CD14-positive monocyte (primary cell): ENCODE measurements at regions not wholly inside any gene's neighbourhood (a gene's known extent, or its start where the extent isn't known, plus 50 kb on each side); places are given as distances from the start of the nearest gene placed in this dataset.

ENCODE experiments used
- DNase-seq, 3 donors: peaks; one replicate each; pipeline ENCODE4 v3.0.0-alpha.2; 2011 to 2022
- H2AFZ ChIP-seq: 2 replicates; pipeline ENCODE4 v1.6.0; 2012; ENCODE audit warnings: mild to moderate bottlenecking, low read depth, low read length, inconsistent platforms; ENCODE audit not compliant: insufficient read depth, poor library complexity, severe bottlenecking
- H3K27ac ChIP-seq, 2 donors: 1 replicate in 1 of 2; 2 replicates in 1 of 2; pipeline ENCODE4 v1.5.1; 2012 to 2013; ENCODE audit warnings: low read length in 2 of 2, control low read depth in 1 of 2, inconsistent platforms in 1 of 2, low read depth in 1 of 2, mild to moderate bottlenecking in 1 of 2
- H3K27me3 ChIP-seq, 2 donors: one replicate each; pipeline versions ENCODE4 v1.6.0 to v1.6.1; 2011 to 2013; ENCODE audit warnings: low read length in 2 of 2; ENCODE audit not compliant: control insufficient read depth in 2 of 2, insufficient read depth in 2 of 2
- H3K36me3 ChIP-seq, 2 donors: replicated peaks in 1 of 2; 1 replicate in 1 of 2; 2 replicates in 1 of 2; pipeline versions ENCODE4 v1.5.1 to v1.6.1; 2012 to 2013; ENCODE audit warnings: low read length in 2 of 2, control low read depth in 1 of 2, inconsistent platforms in 1 of 2, mild to moderate bottlenecking in 1 of 2; ENCODE audit not compliant: insufficient read depth in 2 of 2, control insufficient read depth in 1 of 2
- H3K4me1 ChIP-seq, 2 donors: 1 replicate in 1 of 2; 2 replicates in 1 of 2; pipeline versions ENCODE4 v1.5.1 to v1.6.1; 2012 to 2013; ENCODE audit warnings: low read length in 2 of 2, control low read depth in 1 of 2, inconsistent platforms in 1 of 2, mild to moderate bottlenecking in 1 of 2, moderate library complexity in 1 of 2; ENCODE audit not compliant: insufficient read depth in 2 of 2, control insufficient read depth in 1 of 2
- H3K4me2 ChIP-seq: replicated peaks from 2 replicates; pipeline ENCODE3; 2012; ENCODE audit warnings: low read length, moderate library complexity, mild to moderate bottlenecking; ENCODE audit not compliant: poor library complexity, severe bottlenecking; ENCODE audit errors: extremely low read depth
- H3K4me3 ChIP-seq, 3 experiments: fragments of 200-600 bp in 1 of 3; sonication (generic) in 1 of 3; replicated peaks in 1 of 3; 1 replicate in 2 of 3; 2 replicates in 1 of 3; pipeline ENCODE4 v1.5.1; 2011 to 2013; ENCODE audit warnings: low read length in 3 of 3, mild to moderate bottlenecking in 3 of 3, control low read depth in 2 of 3, low read depth in 2 of 3, inconsistent platforms in 1 of 3, moderate library complexity in 1 of 3
- H3K79me2 ChIP-seq: 2 replicates; pipeline ENCODE4 v1.6.0; 2012; ENCODE audit warnings: mild to moderate bottlenecking, control low read depth, inconsistent platforms, low read length, moderate library complexity; ENCODE audit not compliant: insufficient read depth
- H3K9ac ChIP-seq: 2 replicates; pipeline ENCODE4 v1.6.0; 2017; ENCODE audit warnings: low read length, mild to moderate bottlenecking; ENCODE audit not compliant: insufficient read depth, poor library complexity, severe bottlenecking
- H3K9me3 ChIP-seq, 2 donors: replicated peaks in 1 of 2; 1 replicate in 1 of 2; 2 replicates in 1 of 2; pipeline versions ENCODE4 v1.5.1 to v1.6.1; 2012 to 2013; ENCODE audit warnings: low read length in 2 of 2, control low read depth in 1 of 2; ENCODE audit not compliant: control insufficient read depth in 1 of 2, insufficient read depth in 1 of 2
- H4K20me1 ChIP-seq: 2 replicates; pipeline ENCODE4 v1.6.0; 2012; ENCODE audit warnings: mild to moderate bottlenecking, low read length, control low read depth, moderate library complexity; ENCODE audit not compliant: insufficient read depth
- H3K27ac Mint-ChIP-seq, 7 donors: one replicate each; pipeline ENCODE4 v1.8.0; 2020; ENCODE audit warnings: mild to moderate bottlenecking in 7 of 7, mixed read lengths in 7 of 7, moderate library complexity in 6 of 7, inconsistent platforms in 2 of 7
- H3K27me3 Mint-ChIP-seq, 3 donors: one replicate each; pipeline ENCODE4 v1.8.0; 2021 to 2022; ENCODE audit warnings: low read depth in 3 of 3, mild to moderate bottlenecking in 3 of 3, mixed read lengths in 3 of 3, moderate library complexity in 3 of 3, inconsistent platforms in 1 of 3
- H3K36me3 Mint-ChIP-seq, 2 donors: one replicate each; pipeline ENCODE4 v1.8.0; 2020; ENCODE audit warnings: mixed read lengths in 2 of 2, inconsistent platforms in 1 of 2, mild to moderate bottlenecking in 1 of 2
- H3K4me1 Mint-ChIP-seq: one replicate; pipeline ENCODE4 v1.8.0; 2020; ENCODE audit warnings: mild to moderate bottlenecking, mixed read lengths
- H3K4me3 Mint-ChIP-seq, 2 donors: one replicate each; pipeline ENCODE4 v1.8.0; 2020; ENCODE audit warnings: mild to moderate bottlenecking in 2 of 2, mixed read lengths in 2 of 2, moderate library complexity in 1 of 2
- H3K9me3 Mint-ChIP-seq, 7 donors: one replicate each; pipeline ENCODE4 v1.8.0; 2020 to 2022; ENCODE audit warnings: mixed read lengths in 7 of 7, mild to moderate bottlenecking in 6 of 7, moderate library complexity in 6 of 7, inconsistent platforms in 2 of 7
- CTCF ChIP-seq: fragments of 200-600 bp; IDR thresholded peaks from one replicate; pipeline ENCODE4 v1.8.0; 2022; ENCODE audit warnings: antibody characterized with exemption, mild to moderate bottlenecking
- WGBS: methylation state at CpG from one replicate; pipeline ENCODE4 v1.1.5; 2013; ENCODE audit warnings: missing lambda C conversion rate; ENCODE audit not compliant: insufficient coverage; 5-methylcytosine and 5-hydroxymethylcytosine counted together
- intact Hi-C, 2 donors: fragments of 100-400 bp; cut with micrococcal nuclease; formaldehyde crosslinking; loops; one replicate each; pipeline versions ENCODE4 v1.15.0 to v1.15.1; 2023

GRCh38 chr14:66109426-66109825 is 376.7 kb upstream of the CCDC196 start:
- Mint-ChIP-seq H3K27me3 (peaks cover 0 to 2% (median 0%) of the 10 kb centered on the region in 3 donors), H3K4me3 (no peak overlapping the region), H3K36me3 (no peaks in the 10 kb centered on the region), H3K4me1 (no peaks in the 10 kb centered on the region), H3K27ac (no peak overlapping the region), H3K9me3 (peaks cover 0 to 7% (median 5%) of the 10 kb centered on the region in 7 donors)
- Histone ChIP-seq H3K9me3 (peaks cover 0 to 13% of the 10 kb centered on the region in 2 donors), H2AFZ (no peak overlapping the region), H3K27me3 (no peaks in the 10 kb centered on the region), H3K4me1 (no peaks in the 10 kb centered on the region), H4K20me1 (no peaks in the 10 kb centered on the region), H3K4me2 (no peak overlapping the region), H3K36me3 (no peaks in the 10 kb centered on the region), H3K79me2 (no peaks in the 10 kb centered on the region), H3K4me3 (no peak overlapping the region), H3K27ac (no peak overlapping the region), H3K9ac (no peak overlapping the region)
- intact Hi-C loops = no loop called here
- no peak for TF ChIP-seq CTCF
- no peak for DNase-seq
- 100% methylated on average over 1 of the region's 1 CpG for WGBS

DNA sequence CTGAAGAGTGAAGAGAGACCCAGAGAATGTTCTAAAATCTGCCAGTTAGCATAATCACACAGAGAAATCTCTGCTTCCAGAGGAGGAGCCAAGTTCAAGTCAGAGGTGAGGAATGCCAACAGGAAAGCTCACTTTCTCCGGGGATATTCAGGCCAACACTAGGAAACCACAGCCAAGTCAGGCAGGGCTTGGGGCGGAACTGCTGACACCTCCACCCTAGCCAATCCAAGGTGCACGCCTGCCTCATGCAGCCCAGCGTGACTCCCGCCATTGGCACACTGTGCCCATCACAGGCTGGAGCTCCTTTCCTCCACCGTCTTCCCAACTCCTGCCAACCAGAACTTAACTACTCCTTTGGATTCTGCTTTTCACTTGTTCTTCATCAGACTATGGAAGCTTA is 374.3 kb upstream of the CCDC196 start:
- intact Hi-C loops = no loop called here
- Mint-ChIP-seq H3K27ac (no peak overlapping the region), H3K36me3 (no peaks in the 10 kb centered on the region), H3K27me3 (peaks cover 0 to 3% (median 0%) of the 10 kb centered on the region in 3 donors), H3K9me3 (peaks cover 2 to 7% (median 5%) of the 10 kb centered on the region in 7 donors), H3K4me1 (no peaks in the 10 kb centered on the region), H3K4me3 (no peak overlapping the region)
- no peaks in the 10 kb centered on the region for H4K20me1 ChIP-seq
- H3K27ac ChIP-seq = no peak overlapping the region
- no peaks in the 10 kb centered on the region for H3K4me1 ChIP-seq
- H3K4me3 ChIP-seq = no peak overlapping the region
- WGBS = 96% methylated on average over 6 of the region's 6 CpGs
- no peak for TF ChIP-seq CTCF
- no peaks in the 10 kb centered on the region for H3K79me2 ChIP-seq
- no peaks in the 10 kb centered on the region for H3K36me3 ChIP-seq
- no peak overlapping the region for H3K4me2 ChIP-seq
- peaks cover 0 to 13% of the 10 kb centered on the region in 2 donors for H3K9me3 ChIP-seq
- no peaks in the 10 kb centered on the region for H3K27me3 ChIP-seq
- no peak for DNase-seq
- H3K9ac ChIP-seq = no peak overlapping the region
- H2AFZ ChIP-seq = no peak overlapping the region
